ENCODE measurements at regions not wholly inside any gene's neighbourhood (a gene's known extent, or its start where the extent isn't known, plus 50 kb on each side); places are given as distances from the start of the nearest gene placed in this dataset.
A peak's percentile ranks its signal among the peaks of the same experiment; 100 is the strongest.

DNA sequence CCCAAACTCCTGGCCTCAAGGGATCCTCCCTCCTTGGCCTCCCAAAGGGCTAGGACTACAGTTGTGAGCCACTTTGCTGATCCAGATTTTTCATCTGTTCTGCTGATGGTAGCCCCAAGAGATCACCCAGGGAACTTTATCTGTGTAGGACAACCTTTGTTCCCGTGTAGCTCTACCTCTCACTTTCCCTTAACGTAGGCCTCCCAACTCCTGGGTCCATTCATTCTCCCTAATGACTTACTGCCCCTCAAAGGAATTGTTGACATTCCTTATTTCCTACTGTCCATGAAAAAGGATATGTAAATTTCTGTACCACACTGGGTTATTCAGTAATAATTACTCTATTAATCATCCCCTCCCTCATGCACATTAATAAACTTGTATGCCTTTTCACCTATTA is 51.0 kb upstream of the PHF24 start:
- no peak for DNase-seq (ENCODE audit: low read depth)
- TF ChIP-seq, protein P1, sequence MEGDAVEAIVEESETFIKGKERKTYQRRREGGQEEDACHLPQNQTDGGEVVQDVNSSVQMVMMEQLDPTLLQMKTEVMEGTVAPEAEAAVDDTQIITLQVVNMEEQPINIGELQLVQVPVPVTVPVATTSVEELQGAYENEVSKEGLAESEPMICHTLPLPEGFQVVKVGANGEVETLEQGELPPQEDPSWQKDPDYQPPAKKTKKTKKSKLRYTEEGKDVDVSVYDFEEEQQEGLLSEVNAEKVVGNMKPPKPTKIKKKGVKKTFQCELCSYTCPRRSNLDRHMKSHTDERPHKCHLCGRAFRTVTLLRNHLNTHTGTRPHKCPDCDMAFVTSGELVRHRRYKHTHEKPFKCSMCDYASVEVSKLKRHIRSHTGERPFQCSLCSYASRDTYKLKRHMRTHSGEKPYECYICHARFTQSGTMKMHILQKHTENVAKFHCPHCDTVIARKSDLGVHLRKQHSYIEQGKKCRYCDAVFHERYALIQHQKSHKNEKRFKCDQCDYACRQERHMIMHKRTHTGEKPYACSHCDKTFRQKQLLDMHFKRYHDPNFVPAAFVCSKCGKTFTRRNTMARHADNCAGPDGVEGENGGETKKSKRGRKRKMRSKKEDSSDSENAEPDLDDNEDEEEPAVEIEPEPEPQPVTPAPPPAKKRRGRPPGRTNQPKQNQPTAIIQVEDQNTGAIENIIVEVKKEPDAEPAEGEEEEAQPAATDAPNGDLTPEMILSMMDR (IDR thresholded peaks at IDR 0.05; ENCODE audit: insufficient read depth, low read depth, low read length): no peak
- no peak overlapping the region for H3K4me3 ChIP-seq (ENCODE audit: low read depth, low read length)

- H3K4me3 ChIP-seq (ENCODE audit: low read depth, low read length): no peak overlapping the region
- DNase-seq (ENCODE audit: low read depth): peak; percentile 72
- TF ChIP-seq, protein P1 (IDR thresholded peaks at IDR 0.05; ENCODE audit: insufficient read depth, low read depth, low read length): peak; percentile 88
Measured at GRCh38 chr9:34899535-34900158, 58.4 kb upstream of the PHF24 start.

- H3K4me3 ChIP-seq (ENCODE audit: low read depth, low read length): no peak overlapping the region
- TF ChIP-seq, protein P1 (IDR thresholded peaks at IDR 0.05; ENCODE audit: insufficient read depth, low read depth, low read length): no peak
- no peak for DNase-seq (ENCODE audit: low read depth)
Measured at GRCh38 chr9:34898846-34899245, 59.2 kb upstream of the PHF24 start.

GRCh38 chr9:34896112-34896511 is 62.0 kb upstream of the PHF24 start:
- TF ChIP-seq, protein P1 (IDR thresholded peaks at IDR 0.05; ENCODE audit: insufficient read depth, low read depth, low read length): no peak
- H3K4me3 ChIP-seq (ENCODE audit: low read depth, low read length): no peak overlapping the region
- no peak for DNase-seq (ENCODE audit: low read depth)

DNA sequence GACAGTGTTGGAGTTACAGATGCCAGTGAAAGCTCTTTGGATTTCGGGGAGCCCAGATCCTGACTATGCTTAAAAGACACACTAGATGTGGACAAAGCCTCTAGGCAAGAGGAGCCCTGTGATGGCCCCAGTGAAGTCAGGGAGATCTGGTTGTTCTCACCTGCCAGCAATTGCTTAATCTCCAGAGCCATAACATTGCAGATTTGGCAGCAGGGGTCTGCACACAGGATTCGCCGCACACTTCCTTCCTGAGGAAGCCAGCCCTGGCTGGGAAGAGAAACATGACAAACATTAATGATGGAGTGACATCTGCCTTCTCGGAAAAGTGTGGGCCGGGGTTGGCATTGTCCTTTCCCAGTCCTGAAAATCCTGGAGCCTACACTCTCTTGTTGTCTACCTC is 65.2 kb upstream of the PHF24 start:
- TF ChIP-seq, protein P1 (IDR thresholded peaks at IDR 0.05; ENCODE audit: insufficient read depth, low read depth, low read length): no peak
- no peak overlapping the region for H3K4me3 ChIP-seq (ENCODE audit: low read depth, low read length)
- no peak for DNase-seq (ENCODE audit: low read depth)

DNA sequence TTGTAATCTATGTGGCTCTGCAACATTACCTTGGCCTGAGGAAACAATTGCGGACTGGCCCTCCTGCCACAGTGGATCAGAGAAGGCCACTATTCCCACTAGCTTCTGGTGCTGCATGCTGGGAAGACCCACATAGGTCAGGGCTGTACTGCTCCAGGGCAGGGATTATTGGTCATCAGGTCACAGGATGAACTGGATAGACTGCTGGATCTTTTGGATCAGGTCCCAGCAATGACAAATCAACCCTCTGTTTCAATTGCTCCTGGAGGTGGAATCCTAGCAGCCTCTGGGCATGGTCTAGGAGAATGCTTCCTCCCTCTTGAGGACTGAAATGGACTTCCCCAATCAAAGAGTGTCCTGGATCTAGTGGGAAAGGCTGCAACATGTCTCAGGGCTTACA is 66.7 kb upstream of the PHF24 start:
- DNase-seq (ENCODE audit: low read depth): no peak
- H3K4me3 ChIP-seq (ENCODE audit: low read depth, low read length): no peak overlapping the region
- TF ChIP-seq, protein P1 (IDR thresholded peaks at IDR 0.05; ENCODE audit: insufficient read depth, low read depth, low read length): no peak

DNA sequence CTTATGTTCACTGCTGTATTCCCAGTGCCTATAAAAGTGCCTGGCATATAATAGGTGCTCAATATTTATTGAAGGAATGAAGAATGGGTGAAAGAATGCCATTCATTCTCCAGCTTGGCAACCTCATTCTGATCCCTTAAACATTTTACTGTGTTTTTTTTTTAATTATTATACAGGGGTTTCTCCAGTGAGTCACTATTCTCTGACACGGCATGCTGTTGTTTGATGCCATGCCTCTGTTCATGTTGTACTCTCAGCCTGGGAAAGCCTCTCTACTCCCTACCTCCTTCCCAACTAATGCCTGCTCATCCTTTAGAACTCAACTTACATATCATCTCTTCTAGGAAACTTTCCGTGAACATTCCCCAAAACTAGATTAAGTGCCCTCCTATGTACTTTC is 70.2 kb upstream of the PHF24 start:
- no peak for DNase-seq (ENCODE audit: low read depth)
- TF ChIP-seq, protein P1 (IDR thresholded peaks at IDR 0.05; ENCODE audit: insufficient read depth, low read depth, low read length): no peak
- H3K4me3 ChIP-seq (ENCODE audit: low read depth, low read length): no peak overlapping the region
